H1 (cell line): ENCODE measurements at regions not wholly inside any gene's neighbourhood (a gene's known extent, or its start where the extent isn't known, plus 50 kb on each side); places are given as distances from the start of the nearest gene placed in this dataset.

Experiments used
- CTCF ChIA-PET: fragments of 300-600 bp; sonication (Branson Sonifier 250); formaldehyde crosslinking; loops from one replicate; lab custom pipeline; 2021; ENCODE audit not compliant: partially characterized antibody; lab: Charles Lee
- POLR2A ChIA-PET: fragments of 300-600 bp; sonication (Branson Sonifier 250); formaldehyde crosslinking; loops from one replicate; lab custom pipeline; 2021; ENCODE audit warnings: inconsistent platforms; ENCODE audit not compliant: partially characterized antibody; lab: Charles Lee
- DNase-seq, 2 experiments: peaks; one replicate each; pipeline versions ENCODE4 v3.0.0 to v3.0.0-alpha.2; 2010 to 2022; ENCODE audit warnings: low spot score in 2 of 2, low read depth in 1 of 2, mixed read lengths in 1 of 2
- FAIRE-seq: peaks from 2 replicates; lab custom pipeline; 2011; peaks lifted over from hg19 to GRCh38; lab: Jason Lieb, UNC
- H2AFZ ChIP-seq: 2 replicates; pipeline ENCODE4 v1.8.1; 2012; ENCODE audit warnings: low read length, inconsistent platforms
- H2AK5ac ChIP-seq: 2 replicates; pipeline ENCODE4 v1.6.1; 2013; ENCODE audit warnings: low read depth, low read length
- H2BK120ac ChIP-seq: replicated peaks from 2 replicates; pipeline ENCODE3; 2013; ENCODE audit warnings: low read depth, low read length, inconsistent platforms
- H2BK12ac ChIP-seq: 2 replicates; pipeline ENCODE4 v1.6.1; 2013; ENCODE audit warnings: low read depth, low read length
- H2BK15ac ChIP-seq: 2 replicates; pipeline ENCODE4 v1.6.1; 2013; ENCODE audit warnings: low read length
- H2BK20ac ChIP-seq: 2 replicates; pipeline ENCODE4 v1.6.1; 2013; ENCODE audit warnings: low read length
- H2BK5ac ChIP-seq: 2 replicates; pipeline ENCODE4 v1.6.1; 2013; ENCODE audit warnings: low read depth, low read length
- H3K14ac ChIP-seq: 2 replicates; pipeline ENCODE4 v1.6.1; 2013; ENCODE audit warnings: inconsistent platforms; ENCODE audit not compliant: insufficient read length
- H3K18ac ChIP-seq: 2 replicates; pipeline ENCODE4 v1.6.1; 2013; ENCODE audit warnings: low read length; ENCODE audit errors: extremely low read depth
- H3K23ac ChIP-seq: 2 replicates; pipeline ENCODE4 v1.6.1; 2013; ENCODE audit warnings: inconsistent platforms; ENCODE audit not compliant: insufficient read length
- H3K23me2 ChIP-seq: 2 replicates; pipeline ENCODE4 v1.6.1; 2013; ENCODE audit warnings: low read depth, low read length
- H3K27ac ChIP-seq: 2 replicates; pipeline ENCODE4 v1.6.1; 2011; ENCODE audit warnings: low read depth, low read length, inconsistent platforms
- H3K27me3 ChIP-seq, 4 experiments: replicated peaks in 1 of 4; 1 replicate in 1 of 4; 2 replicates in 3 of 4; pipeline versions ENCODE4 v1.6.1 to v1.8.1; 2011 to 2013; ENCODE audit warnings: low read length in 3 of 4, mild to moderate bottlenecking in 3 of 4, inconsistent platforms in 2 of 4, mixed read lengths in 2 of 4, moderate library complexity in 1 of 4; ENCODE audit not compliant: control insufficient read depth in 3 of 4, insufficient read depth in 3 of 4; ENCODE audit errors: extremely low read depth in 1 of 4
- H3K36me3 ChIP-seq, 4 experiments: 2 replicates each; pipeline versions ENCODE4 v1.6.1 to v1.8.1; 2011 to 2013; ENCODE audit warnings: mild to moderate bottlenecking in 4 of 4, low read length in 3 of 4, moderate library complexity in 2 of 4, control low read depth in 1 of 4, inconsistent platforms in 1 of 4; ENCODE audit not compliant: insufficient read depth in 4 of 4, control insufficient read depth in 2 of 4
- H3K4ac ChIP-seq: replicated peaks from 2 replicates; pipeline ENCODE3; 2013; ENCODE audit warnings: low read length, low read depth, mixed read lengths, inconsistent platforms; ENCODE audit not compliant: insufficient read length
- H3K4me1 ChIP-seq, 4 experiments: replicated peaks in 1 of 4; 1 replicate in 1 of 4; 2 replicates in 3 of 4; pipeline versions ENCODE4 v1.6.1 to v1.8.1; 2011 to 2013; ENCODE audit warnings: low read length in 3 of 4, inconsistent platforms in 2 of 4, mixed read lengths in 1 of 4; ENCODE audit not compliant: insufficient read depth in 4 of 4, control insufficient read depth in 3 of 4
- H3K4me2 ChIP-seq, 2 experiments: 2 replicates each; pipeline versions ENCODE4 v1.6.1 to v1.8.1; 2011 to 2013; ENCODE audit warnings: low read depth in 2 of 2, low read length in 2 of 2, control low read depth in 1 of 2, inconsistent platforms in 1 of 2, mild to moderate bottlenecking in 1 of 2; ENCODE audit not compliant: insufficient read depth in 1 of 2
- H3K4me3 ChIP-seq, 4 experiments: fragments of 200-600, 300-600 bp in 1 of 4; sonication (generic), shearing (Covaris generic), sonication (Bioruptor Twin) in 1 of 4; 2 replicates each; pipeline versions ENCODE4 v1.5.1 to v1.8.1; 2011 to 2016; ENCODE audit warnings: low read length in 4 of 4, low read depth in 3 of 4, control low read depth in 2 of 4, inconsistent platforms in 2 of 4, mild to moderate bottlenecking in 2 of 4, mixed read lengths in 1 of 4, moderate library complexity in 1 of 4; ENCODE audit not compliant: insufficient read depth in 2 of 4; ENCODE audit errors: extremely low read depth in 1 of 4
- H3K56ac ChIP-seq: replicated peaks from 2 replicates; pipeline ENCODE3; 2013; ENCODE audit warnings: low read depth, mild to moderate bottlenecking, mixed read lengths, low read length, inconsistent platforms; ENCODE audit not compliant: insufficient read length
- H3K79me1 ChIP-seq: 2 replicates; pipeline ENCODE4 v1.6.1; 2013; ENCODE audit warnings: low read depth, low read length, control low read depth
- H3K79me2 ChIP-seq, 2 experiments: 2 replicates each; pipeline versions ENCODE4 v1.6.1 to v1.8.1; 2012 to 2013; ENCODE audit warnings: low read length in 2 of 2, mild to moderate bottlenecking in 2 of 2, inconsistent platforms in 1 of 2; ENCODE audit not compliant: insufficient read depth in 2 of 2, control insufficient read depth in 1 of 2
- H3K9ac ChIP-seq, 4 experiments: replicated peaks in 1 of 4; 1 replicate in 1 of 4; 2 replicates in 3 of 4; pipeline versions ENCODE4 v1.6.1 to v1.8.1; 2011 to 2013; ENCODE audit warnings: low read depth in 3 of 4, low read length in 3 of 4, control low read depth in 2 of 4, mild to moderate bottlenecking in 2 of 4, moderate library complexity in 2 of 4, inconsistent platforms in 1 of 4; ENCODE audit errors: extremely low read depth in 1 of 4
- H3K9me3 ChIP-seq, 2 experiments: 2 replicates each; pipeline versions ENCODE4 v1.6.1 to v1.8.1; 2012 to 2013; ENCODE audit warnings: mild to moderate bottlenecking in 2 of 2, moderate library complexity in 2 of 2, control low read depth in 1 of 2, inconsistent platforms in 1 of 2, low read depth in 1 of 2, low read length in 1 of 2, mixed read lengths in 1 of 2; ENCODE audit not compliant: insufficient read depth in 2 of 2
- H4K20me1 ChIP-seq, 2 experiments: replicated peaks in 1 of 2; 2 replicates each; pipeline versions ENCODE3 to v1.8.1; 2011 to 2013; ENCODE audit warnings: inconsistent platforms in 2 of 2, low read length in 2 of 2, mild to moderate bottlenecking in 1 of 2; ENCODE audit not compliant: insufficient read depth in 2 of 2, control insufficient read depth in 1 of 2
- H4K5ac ChIP-seq: 2 replicates; pipeline ENCODE4 v1.6.1; 2013; ENCODE audit warnings: low read length, low read depth, mixed read lengths, inconsistent platforms; ENCODE audit not compliant: insufficient read length
- H4K8ac ChIP-seq: 2 replicates; pipeline ENCODE4 v1.8.0; 2013; ENCODE audit warnings: mild to moderate bottlenecking, moderate library complexity, low read length, inconsistent platforms; ENCODE audit not compliant: insufficient read depth; ENCODE audit errors: extremely low read depth
- H4K91ac ChIP-seq: replicated peaks from 2 replicates; pipeline ENCODE3; 2013; ENCODE audit warnings: low read length, mixed read lengths, inconsistent platforms; ENCODE audit not compliant: insufficient read length
- CBX5 ChIP-seq: fragments of 300-800, 300-1000 bp; sonication (generic); IDR thresholded peaks from 2 replicates; pipeline ENCODE4 v1.7.1; 2016; ENCODE audit warnings: antibody characterized with exemption, low read length, low read depth
- CHD2 ChIP-seq: IDR thresholded peaks from 2 replicates; pipeline ENCODE4 v1.6.1; 2012; ENCODE audit warnings: low read length, improper control_type of control experiment
- EGR1 ChIP-seq: IDR thresholded peaks from 2 replicates; pipeline ENCODE4 v1.6.1; 2011; ENCODE audit warnings: low read depth, low read length, borderline replicate concordance
- GTF2F1 ChIP-seq: IDR thresholded peaks from 2 replicates; pipeline ENCODE4 v1.6.1; 2012; ENCODE audit warnings: low read depth, low read length, improper control_type of control experiment, borderline replicate concordance
- KDM4A ChIP-seq: IDR thresholded peaks from one replicate; pipeline ENCODE4 v1.7.1; 2012; ENCODE audit warnings: low read depth, mild to moderate bottlenecking, moderate library complexity, low read length, inconsistent platforms; ENCODE audit not compliant: severe bottlenecking
- RAD21 ChIP-seq, 2 experiments: IDR thresholded peaks in 1 of 2; conservative IDR thresholded peaks in 1 of 2; 2 replicates each; pipeline ENCODE4 v1.6.1; 2011; ENCODE audit warnings: low read depth in 2 of 2, low read length in 2 of 2, improper control_type of control experiment in 1 of 2, inconsistent platforms in 1 of 2, mild to moderate bottlenecking in 1 of 2, moderate library complexity in 1 of 2
- RBBP5 ChIP-seq: IDR thresholded peaks from 2 replicates; pipeline ENCODE4 v1.7.1; 2012; ENCODE audit warnings: low read depth, mild to moderate bottlenecking, inconsistent platforms, low read length, moderate library complexity, borderline replicate concordance
- RXRA ChIP-seq: IDR thresholded peaks from 2 replicates; pipeline ENCODE4 v1.6.1; 2011; ENCODE audit warnings: low read depth, mild to moderate bottlenecking, low read length, moderate library complexity; ENCODE audit not compliant: insufficient read depth
- SP2 ChIP-seq: IDR thresholded peaks from 2 replicates; pipeline ENCODE4 v1.6.1; 2012; ENCODE audit warnings: mild to moderate bottlenecking, low read length, inconsistent platforms
- TAF1 ChIP-seq: IDR thresholded peaks from 2 replicates; pipeline ENCODE4 v1.6.1; 2011; ENCODE audit warnings: mild to moderate bottlenecking, low read depth, low read length
- TEAD4 ChIP-seq: IDR thresholded peaks from 2 replicates; pipeline ENCODE4 v1.6.1; 2012; ENCODE audit warnings: low read depth, low read length, inconsistent platforms, mixed read lengths
- YY1 ChIP-seq: IDR thresholded peaks from 2 replicates; pipeline ENCODE4 v1.6.1; 2011; ENCODE audit warnings: low read depth, mild to moderate bottlenecking, low read length
- WGBS, 2 experiments: shearing (Covaris generic) in 1 of 2; methylation state at CpG; one replicate each; pipeline versions ENCODE4 v1.1.6 to v1.1.7; 2013 to 2015; ENCODE audit warnings: low lambda C conversion rate in 2 of 2, mixed read lengths in 2 of 2, inconsistent platforms in 1 of 2, low coverage in 1 of 2, missing lambda C conversion rate in 1 of 2; ENCODE audit not compliant: insufficient replicate concordance in 2 of 2, insufficient coverage in 1 of 2, insufficient read length in 1 of 2; ENCODE audit errors: extremely low coverage in 1 of 2, missing lambda C conversion rate in 1 of 2; 5-methylcytosine and 5-hydroxymethylcytosine counted together
- TF ChIP-seq, protein P1 (sequence below): IDR thresholded peaks from 2 replicates; pipeline ENCODE4 v1.6.1; 2011; ENCODE audit warnings: low read depth, mild to moderate bottlenecking, low read length; ENCODE audit not compliant: insufficient read depth

DNA sequence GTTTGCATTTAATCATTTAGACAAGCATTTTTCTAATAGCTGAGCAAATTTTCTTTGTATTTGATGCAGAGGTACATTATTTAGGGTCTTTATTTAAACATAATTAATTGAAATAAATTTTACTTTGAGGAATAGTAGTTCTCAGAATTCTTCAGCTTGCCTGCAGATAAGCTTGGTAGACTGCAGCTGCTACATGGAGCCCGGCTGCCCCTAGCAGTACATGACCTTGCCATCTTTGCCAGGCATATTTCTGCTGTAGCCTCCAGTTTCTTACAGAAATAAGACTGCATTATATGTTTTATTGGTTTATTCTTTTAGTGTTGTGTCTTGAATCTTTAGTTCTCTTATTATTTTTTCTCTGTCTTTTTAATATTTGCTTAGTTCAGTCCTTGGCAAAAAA lies 396.8 kb downstream of the QKI start:
- H4K20me1 ChIP-seq = no peaks in the 10 kb centered on the region
- H3K4me2 ChIP-seq = no peak overlapping the region
- H4K8ac ChIP-seq = no peak overlapping the region
- no peaks in the 10 kb centered on the region for H3K79me1 ChIP-seq
- ChIA-PET CTCF (interaction anchor here (0.6 to 1.3 kb wide), 2 partner anchors 21 to 144 kb away, joined by 3 read pairs; no protein-coding TSS in a partner anchor), POLR2A (no interaction called here)
- no peaks in the 10 kb centered on the region for H3K36me3 ChIP-seq
- no peak overlapping the region for H3K56ac ChIP-seq
- H3K18ac ChIP-seq = no peak overlapping the region
- H3K4ac ChIP-seq = no peak overlapping the region
- H2AFZ ChIP-seq = no peak overlapping the region
- H4K5ac ChIP-seq = no peak overlapping the region
- H2BK20ac ChIP-seq = no peak overlapping the region
- no peak overlapping the region for H4K91ac ChIP-seq
- no peak overlapping the region for H3K9ac ChIP-seq
- no peak overlapping the region for H3K27ac ChIP-seq
- H3K23ac ChIP-seq = no peak overlapping the region
- peaks cover 0 to 1% (median 0%) of the 10 kb centered on the region in 4 experiments; a peak in 1 of 7 replicates for H3K27me3 ChIP-seq
- FAIRE-seq = no peak
- H3K79me2 ChIP-seq = no peaks in the 10 kb centered on the region
- no peak for DNase-seq
- no peak overlapping the region for H3K4me3 ChIP-seq
- H2BK5ac ChIP-seq = no peak overlapping the region
- H2AK5ac ChIP-seq = no peak overlapping the region
- H2BK12ac ChIP-seq = no peak overlapping the region
- H2BK15ac ChIP-seq = no peak overlapping the region
- H3K14ac ChIP-seq = no peak overlapping the region
- H3K4me1 ChIP-seq = peaks cover 0 to 5% (median 0%) of the 10 kb centered on the region in 4 experiments; a peak in 1 of 7 replicates
- 95% methylated on average over 1 of the region's 1 CpG; no CpG with 5 or more reads in 1 of the 2 experiments for WGBS, 2 experiments
- H2BK120ac ChIP-seq = no peak overlapping the region
- H3K9me3 ChIP-seq = no peaks in the 10 kb centered on the region
- no peaks in the 10 kb centered on the region; the same call in 1 of the 2 replicates for H3K23me2 ChIP-seq
- TF ChIP-seq EGR1 (no peak), YY1 (no peak), RBBP5 (no peak), CBX5 (no peak), TEAD4 (no peak), CHD2 (no peak), RXRA (no peak), TAF1 (no peak), KDM4A (no peak), SP2 (no peak), RAD21 (IDR thresholded peaks at IDR 0.05 in 1 of 2, conservative IDR thresholded peaks at IDR 0.05 in 1 of 2; ENCODE audit: low read depth in 2 of 2, low read length in 2 of 2) (no peak), GTF2F1 (no peak)
- TF ChIP-seq, protein P1, sequence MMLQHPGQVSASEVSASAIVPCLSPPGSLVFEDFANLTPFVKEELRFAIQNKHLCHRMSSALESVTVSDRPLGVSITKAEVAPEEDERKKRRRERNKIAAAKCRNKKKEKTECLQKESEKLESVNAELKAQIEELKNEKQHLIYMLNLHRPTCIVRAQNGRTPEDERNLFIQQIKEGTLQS = no peak
